BE2C (cell line): ENCODE measurements at regions not wholly inside any gene's neighbourhood (a gene's known extent, or its start where the extent isn't known, plus 50 kb on each side); places are given as distances from the start of the nearest gene placed in this dataset.

Source experiments
- DNase-seq: peaks from one replicate; pipeline ENCODE4 v3.0.0-alpha.2; 2020
- H3K27me3 ChIP-seq: fragments of 250-450 bp; sonication (Bioruptor Pico); 2 replicates; pipeline ENCODE4 v1.5.1; 2020; ENCODE audit warnings: mild to moderate bottlenecking
- H3K36me3 ChIP-seq: fragments of 250-450 bp; sonication (Bioruptor Pico); 2 replicates; pipeline ENCODE4 v1.5.1; 2020; ENCODE audit warnings: mild to moderate bottlenecking
- H3K4me1 ChIP-seq: fragments of 250-450 bp; sonication (Bioruptor Pico); 2 replicates; pipeline ENCODE4 v1.5.1; 2020
- H3K4me3 ChIP-seq: 2 replicates; pipeline ENCODE4 v1.5.1; 2011; ENCODE audit warnings: low read depth, low read length
- H3K9me3 ChIP-seq: fragments of 250-450 bp; sonication (Bioruptor Pico); 2 replicates; pipeline ENCODE4 v1.5.1; 2020
- TF ChIP-seq, protein P1 (sequence below): IDR thresholded peaks from 2 replicates; pipeline ENCODE4 v1.5.1; 2012; ENCODE audit warnings: mild to moderate bottlenecking, low read depth, low read length

DNA sequence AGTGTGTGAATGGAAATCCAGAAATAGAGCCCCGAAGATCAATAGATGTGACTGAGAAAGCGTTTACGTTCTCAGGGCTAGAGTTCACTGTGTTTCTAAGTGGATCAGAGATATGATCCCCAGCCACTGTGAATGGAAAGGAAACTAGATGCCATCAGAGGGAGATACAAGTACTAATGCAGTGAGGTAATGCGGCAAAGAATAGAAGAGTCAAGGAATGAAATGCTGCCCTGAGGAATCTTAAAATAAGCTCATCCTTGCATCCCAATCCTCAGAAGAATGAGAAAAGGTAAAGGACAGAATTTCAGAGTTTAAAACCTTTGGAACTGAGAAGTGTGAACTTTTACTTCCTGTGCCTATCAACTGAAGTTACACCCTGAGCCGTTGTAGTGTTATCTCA, 165.5 kb upstream of the ESRRG start:
- TF ChIP-seq, protein P1, sequence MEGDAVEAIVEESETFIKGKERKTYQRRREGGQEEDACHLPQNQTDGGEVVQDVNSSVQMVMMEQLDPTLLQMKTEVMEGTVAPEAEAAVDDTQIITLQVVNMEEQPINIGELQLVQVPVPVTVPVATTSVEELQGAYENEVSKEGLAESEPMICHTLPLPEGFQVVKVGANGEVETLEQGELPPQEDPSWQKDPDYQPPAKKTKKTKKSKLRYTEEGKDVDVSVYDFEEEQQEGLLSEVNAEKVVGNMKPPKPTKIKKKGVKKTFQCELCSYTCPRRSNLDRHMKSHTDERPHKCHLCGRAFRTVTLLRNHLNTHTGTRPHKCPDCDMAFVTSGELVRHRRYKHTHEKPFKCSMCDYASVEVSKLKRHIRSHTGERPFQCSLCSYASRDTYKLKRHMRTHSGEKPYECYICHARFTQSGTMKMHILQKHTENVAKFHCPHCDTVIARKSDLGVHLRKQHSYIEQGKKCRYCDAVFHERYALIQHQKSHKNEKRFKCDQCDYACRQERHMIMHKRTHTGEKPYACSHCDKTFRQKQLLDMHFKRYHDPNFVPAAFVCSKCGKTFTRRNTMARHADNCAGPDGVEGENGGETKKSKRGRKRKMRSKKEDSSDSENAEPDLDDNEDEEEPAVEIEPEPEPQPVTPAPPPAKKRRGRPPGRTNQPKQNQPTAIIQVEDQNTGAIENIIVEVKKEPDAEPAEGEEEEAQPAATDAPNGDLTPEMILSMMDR: no peak
- no peaks in the 10 kb centered on the region for H3K36me3 ChIP-seq
- DNase-seq: no peak
- H3K9me3 ChIP-seq: no peaks in the 10 kb centered on the region
- H3K27me3 ChIP-seq: peaks cover 12% of the 10 kb centered on the region
- H3K4me1 ChIP-seq: no peaks in the 10 kb centered on the region
- H3K4me3 ChIP-seq: no peak overlapping the region

DNA sequence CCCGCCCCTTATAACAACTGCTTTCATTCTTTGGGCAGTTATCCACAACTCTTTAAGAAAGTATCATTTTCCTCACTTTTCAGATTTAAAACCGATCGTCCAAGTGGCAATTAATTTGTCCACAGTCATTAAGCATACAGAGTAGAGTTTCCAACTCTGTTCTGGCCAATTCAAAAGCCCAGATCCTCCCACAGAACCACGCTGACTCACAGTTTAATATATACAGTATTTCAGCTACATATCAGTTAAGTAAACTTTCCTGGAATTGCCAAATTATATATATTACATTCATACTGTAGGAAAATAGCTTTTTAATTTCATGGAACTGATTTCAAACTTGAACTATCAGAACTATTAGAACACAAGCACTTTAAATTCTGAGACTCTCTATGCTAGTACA, 163.8 kb upstream of the ESRRG start:
- TF ChIP-seq, protein P1: no peak

DNA sequence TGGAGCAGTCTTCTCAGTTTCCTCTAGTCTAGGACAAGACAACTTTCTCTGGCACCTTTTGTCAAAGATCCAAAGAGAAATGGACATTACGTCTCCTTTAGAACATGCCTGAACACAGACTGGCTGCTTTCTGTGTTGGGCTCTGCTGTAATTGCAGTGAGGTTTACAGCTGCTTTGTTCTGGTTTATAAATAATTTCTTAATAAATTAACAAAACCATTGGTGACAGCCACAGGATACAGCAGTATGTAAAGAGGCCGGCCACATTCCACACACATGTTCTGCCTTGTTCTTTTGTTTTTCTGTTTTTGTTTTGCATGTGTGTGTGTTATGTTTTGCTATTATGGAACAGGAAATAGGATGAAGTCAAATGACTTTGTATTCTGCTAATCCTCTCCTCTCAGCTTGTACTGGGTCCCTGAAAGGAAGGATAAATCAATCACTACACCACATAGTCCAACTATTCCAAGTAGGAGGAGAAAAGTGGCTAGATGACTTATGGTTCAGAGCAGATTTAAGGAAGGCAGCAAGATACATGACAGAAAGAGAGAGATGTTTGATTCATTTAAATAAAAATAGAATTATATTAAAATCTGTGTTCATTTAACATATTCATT, 161.5 kb upstream of the ESRRG start:
- H3K4me1 ChIP-seq: no peaks in the 10 kb centered on the region
- no peaks in the 10 kb centered on the region for H3K9me3 ChIP-seq
- H3K36me3 ChIP-seq: no peaks in the 10 kb centered on the region
- DNase-seq: no peak
- H3K27me3 ChIP-seq: no peaks in the 10 kb centered on the region; the same call in 1 of the 2 replicates
- H3K4me3 ChIP-seq: no peak overlapping the region
- TF ChIP-seq, protein P1: no peak

More for the DNA sequence above, 163.8 kb upstream of the ESRRG start:
- Histone ChIP-seq H3K4me1 (no peaks in the 10 kb centered on the region), H3K27me3 (no peaks in the 10 kb centered on the region; the same call in 1 of the 2 replicates), H3K36me3 (no peaks in the 10 kb centered on the region), H3K9me3 (no peaks in the 10 kb centered on the region), H3K4me3 (no peak overlapping the region)
- DNase-seq: no peak

DNA sequence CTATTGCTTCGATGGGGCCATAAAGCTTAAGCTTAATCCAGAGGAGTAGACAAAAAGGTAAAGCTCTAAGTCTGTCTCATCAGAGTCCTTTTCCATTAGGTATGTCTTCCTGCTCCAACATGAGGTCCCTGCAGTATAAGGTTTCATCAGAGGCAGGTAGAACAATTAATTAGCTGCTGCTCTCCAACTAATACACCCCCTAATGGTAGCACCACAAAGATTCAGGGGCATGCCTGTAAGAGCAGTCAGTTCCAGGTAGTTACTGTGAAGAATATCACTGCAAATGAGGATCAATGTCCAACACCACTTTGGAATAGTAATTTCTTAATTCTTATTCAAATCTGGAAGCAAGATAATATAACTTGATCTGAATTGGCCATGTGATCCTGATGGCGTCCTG, 160.3 kb upstream of the ESRRG start:
- Histone ChIP-seq H3K36me3 (no peaks in the 10 kb centered on the region), H3K4me1 (no peaks in the 10 kb centered on the region), H3K9me3 (no peaks in the 10 kb centered on the region), H3K27me3 (no peaks in the 10 kb centered on the region; the same call in 1 of the 2 replicates), H3K4me3 (no peak overlapping the region)
- TF ChIP-seq, protein P1: no peak
- no peak for DNase-seq

DNA sequence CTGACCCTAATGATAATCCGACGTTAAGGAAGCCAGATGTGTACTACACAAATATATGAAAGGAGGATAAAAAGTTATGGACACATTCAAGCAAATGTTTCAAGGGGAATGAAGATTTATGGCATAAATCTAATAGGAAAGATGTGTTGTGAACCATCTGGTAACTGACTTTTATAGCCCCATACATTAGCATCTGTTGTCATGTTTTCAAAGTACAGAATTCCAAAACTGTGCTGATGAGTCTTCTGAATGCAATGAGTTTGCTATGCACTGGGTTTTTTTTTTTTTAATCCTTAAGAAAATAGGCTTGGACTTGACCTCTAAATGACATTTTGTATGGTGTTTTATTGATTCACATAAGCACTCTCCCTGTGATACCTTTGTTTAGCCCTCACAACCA, 158.5 kb upstream of the ESRRG start:
- Histone ChIP-seq H3K9me3 (no peaks in the 10 kb centered on the region), H3K36me3 (no peaks in the 10 kb centered on the region), H3K4me1 (no peaks in the 10 kb centered on the region), H3K4me3 (no peak overlapping the region), H3K27me3 (no peaks in the 10 kb centered on the region; the same call in 1 of the 2 replicates)
- no peak for DNase-seq
- TF ChIP-seq, protein P1: no peak

DNA sequence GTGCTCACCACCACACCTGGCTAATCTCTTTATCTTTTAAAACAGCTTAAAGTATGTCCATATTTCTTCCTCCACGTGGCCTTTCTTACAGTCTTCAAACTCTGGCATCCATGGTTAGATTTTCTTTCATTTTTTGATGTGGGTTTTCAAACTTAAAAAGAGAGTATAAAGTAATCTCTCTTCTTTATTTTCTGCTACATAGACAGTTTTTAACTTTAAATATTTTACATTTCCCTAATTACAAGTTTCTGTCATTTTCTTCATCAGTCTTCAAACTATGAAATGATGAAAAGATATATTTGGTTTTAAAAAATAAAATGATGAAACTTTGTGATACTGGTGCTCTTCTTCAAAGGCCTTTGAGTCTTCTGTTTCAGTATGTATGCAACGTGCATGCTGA, 143.5 kb upstream of the ESRRG start:
- Histone ChIP-seq H3K36me3 (no peaks in the 10 kb centered on the region), H3K27me3 (no peaks in the 10 kb centered on the region; the same call in 1 of the 2 replicates), H3K4me3 (no peak overlapping the region), H3K4me1 (no peaks in the 10 kb centered on the region), H3K9me3 (no peaks in the 10 kb centered on the region)
- TF ChIP-seq, protein P1: no peak
- DNase-seq: no peak
